Neuronal stem cell (in vitro differentiated cells): ENCODE measurements at regions not wholly inside any gene's neighbourhood (a gene's known extent, or its start where the extent isn't known, plus 50 kb on each side); places are given as distances from the start of the nearest gene placed in this dataset.

Experiments
- DNase-seq: peaks from one replicate; pipeline ENCODE4 v3.0.0-alpha.2; 2013; ENCODE audit warnings: low spot score
- H2AFZ ChIP-seq: one replicate; pipeline ENCODE4 v1.6.1; 2013; ENCODE audit warnings: mild to moderate bottlenecking, low read length, inconsistent platforms
- H2AK5ac ChIP-seq: 2 replicates; pipeline ENCODE4 v1.6.1; 2013; ENCODE audit warnings: low read depth, mild to moderate bottlenecking, inconsistent platforms, low read length, moderate library complexity, mixed read lengths
- H2BK120ac ChIP-seq: 2 replicates; pipeline ENCODE4 v1.6.1; 2013; ENCODE audit warnings: low read depth, mild to moderate bottlenecking, inconsistent platforms, low read length, moderate library complexity, mixed read lengths
- H2BK12ac ChIP-seq: one replicate; pipeline ENCODE4 v1.6.1; 2013; ENCODE audit warnings: low read length, inconsistent platforms
- H2BK15ac ChIP-seq: 2 replicates; pipeline ENCODE4 v1.6.1; 2013; ENCODE audit warnings: mild to moderate bottlenecking, low read length, inconsistent platforms, mixed read lengths
- H2BK5ac ChIP-seq: one replicate; pipeline ENCODE4 v1.6.1; 2013; ENCODE audit warnings: inconsistent platforms, mild to moderate bottlenecking, low read length, moderate library complexity
- H3K14ac ChIP-seq: one replicate; pipeline ENCODE4 v1.6.1; 2013; ENCODE audit warnings: low read length, inconsistent platforms
- H3K18ac ChIP-seq: 2 replicates; pipeline ENCODE4 v1.6.1; 2013; ENCODE audit warnings: low read length, inconsistent platforms
- H3K23ac ChIP-seq: 2 replicates; pipeline ENCODE4 v1.6.1; 2013; ENCODE audit warnings: low read depth, mild to moderate bottlenecking, mixed read lengths, low read length, inconsistent platforms; ENCODE audit not compliant: poor library complexity
- H3K27ac ChIP-seq: replicated peaks from 3 replicates; pipeline ENCODE4 v1.5.1; 2013; ENCODE audit warnings: low read length, inconsistent platforms
- H3K27me3 ChIP-seq, 3 experiments: 2 replicates each; pipeline ENCODE4 v1.6.1; 2013; ENCODE audit warnings: low read length in 3 of 3, mild to moderate bottlenecking in 2 of 3, inconsistent platforms in 1 of 3, low read depth in 1 of 3, mixed read lengths in 1 of 3, moderate library complexity in 1 of 3; ENCODE audit not compliant: control insufficient read depth in 3 of 3, insufficient read depth in 3 of 3
- H3K36me3 ChIP-seq, 2 donors: replicated peaks in 1 of 2; 2 replicates each; pipeline ENCODE4 v1.6.1; 2013; ENCODE audit warnings: low read length in 2 of 2; ENCODE audit not compliant: control insufficient read depth in 2 of 2, insufficient read depth in 2 of 2
- H3K4ac ChIP-seq: 2 replicates; pipeline ENCODE4 v1.6.1; 2013; ENCODE audit warnings: inconsistent platforms, mild to moderate bottlenecking, low read length, moderate library complexity
- H3K4me1 ChIP-seq, 2 donors: 1 replicate in 1 of 2; 2 replicates in 1 of 2; pipeline ENCODE4 v1.6.1; 2013; ENCODE audit warnings: low read length in 2 of 2, low read depth in 1 of 2; ENCODE audit not compliant: control insufficient read depth in 2 of 2, insufficient read depth in 1 of 2
- H3K4me2 ChIP-seq: one replicate; pipeline ENCODE4 v1.6.1; 2013; ENCODE audit warnings: mild to moderate bottlenecking, low read length, inconsistent platforms; ENCODE audit not compliant: insufficient read depth, poor library complexity, severe bottlenecking
- H3K4me3 ChIP-seq, 2 donors: 2 replicates each; pipeline ENCODE4 v1.5.1; 2013; ENCODE audit warnings: low read length in 2 of 2, mild to moderate bottlenecking in 2 of 2, inconsistent platforms in 1 of 2, moderate library complexity in 1 of 2
- H3K79me1 ChIP-seq: one replicate; pipeline ENCODE4 v1.6.1; 2013; ENCODE audit warnings: low read depth, mild to moderate bottlenecking, inconsistent platforms, low read length, moderate library complexity
- H3K9ac ChIP-seq: one replicate; pipeline ENCODE4 v1.6.1; 2013; ENCODE audit warnings: mild to moderate bottlenecking, low read depth, low read length, inconsistent platforms; ENCODE audit not compliant: poor library complexity
- H3K9me3 ChIP-seq, 2 donors: replicated peaks in 1 of 2; 2 replicates each; pipeline versions ENCODE3 to v1.6.1; 2013; ENCODE audit warnings: low read length in 2 of 2, mild to moderate bottlenecking in 2 of 2, inconsistent platforms in 1 of 2, low read depth in 1 of 2, mixed read lengths in 1 of 2, moderate library complexity in 1 of 2; ENCODE audit not compliant: control insufficient read depth in 2 of 2, insufficient read depth in 1 of 2
- H4K8ac ChIP-seq: one replicate; pipeline ENCODE4 v1.6.1; 2013; ENCODE audit warnings: low read depth, mild to moderate bottlenecking, inconsistent platforms, low read length, moderate library complexity
- H4K91ac ChIP-seq: one replicate; pipeline ENCODE4 v1.6.1; 2013; ENCODE audit warnings: low read length, low read depth, mild to moderate bottlenecking, inconsistent platforms; ENCODE audit not compliant: poor library complexity
- WGBS, 2 donors: extraction: QIAGEN DNeasy Blood & Tissue Kit; methylation state at CpG; one replicate each; pipeline ENCODE4 v1.1.7; 2013; ENCODE audit warnings: missing lambda C conversion rate in 2 of 2, mixed read lengths in 1 of 2; ENCODE audit not compliant: insufficient read length in 2 of 2, insufficient replicate concordance in 1 of 2; ENCODE audit errors: extremely low coverage in 2 of 2; 5-methylcytosine and 5-hydroxymethylcytosine counted together

GRCh38 chr18:30819619-30820018, 222.9 kb downstream of the DSC3 start:
- H4K8ac ChIP-seq: no peak overlapping the region
- no peak overlapping the region for H2BK12ac ChIP-seq
- no peaks in the 10 kb centered on the region for H3K79me1 ChIP-seq
- no peak overlapping the region for H3K9ac ChIP-seq
- no peak overlapping the region for H3K23ac ChIP-seq
- no peak overlapping the region for H3K4ac ChIP-seq
- H4K91ac ChIP-seq: no peak overlapping the region
- no peak overlapping the region for H3K14ac ChIP-seq
- H3K27me3 ChIP-seq: no peaks in the 10 kb centered on the region
- H3K36me3 ChIP-seq: no peaks in the 10 kb centered on the region
- H3K4me3 ChIP-seq: no peak overlapping the region
- no peak overlapping the region for H2BK5ac ChIP-seq
- H2AK5ac ChIP-seq: no peak overlapping the region
- no peak overlapping the region for H2AFZ ChIP-seq
- no peak overlapping the region for H3K27ac ChIP-seq
- no CpG with 5 or more reads among the region's 7 CpGs for WGBS, 2 donors
- no peak for DNase-seq
- H2BK120ac ChIP-seq: no peak overlapping the region
- H3K4me1 ChIP-seq: no peaks in the 10 kb centered on the region
- no peak overlapping the region for H3K4me2 ChIP-seq
- no peak overlapping the region for H2BK15ac ChIP-seq
- H3K18ac ChIP-seq: no peak overlapping the region
- H3K9me3 ChIP-seq: no peaks in the 10 kb centered on the region

GRCh38 chr18:30814446-30814845, 228.1 kb downstream of the DSC3 start:
- no CpG with 5 or more reads among the region's 1 CpG for WGBS, 2 donors
- no peak overlapping the region for H2BK120ac ChIP-seq
- no peak overlapping the region for H3K27ac ChIP-seq
- no peak overlapping the region for H2BK12ac ChIP-seq
- no peak overlapping the region for H4K91ac ChIP-seq
- H3K27me3 ChIP-seq: no peaks in the 10 kb centered on the region
- no peaks in the 10 kb centered on the region for H3K4me1 ChIP-seq
- H3K4ac ChIP-seq: no peak overlapping the region
- no peaks in the 10 kb centered on the region for H3K9me3 ChIP-seq
- H4K8ac ChIP-seq: no peak overlapping the region
- H3K36me3 ChIP-seq: no peaks in the 10 kb centered on the region
- no peaks in the 10 kb centered on the region for H3K79me1 ChIP-seq
- no peak overlapping the region for H3K4me2 ChIP-seq
- no peak overlapping the region for H3K14ac ChIP-seq
- H3K18ac ChIP-seq: no peak overlapping the region
- H2AK5ac ChIP-seq: no peak overlapping the region
- H2BK5ac ChIP-seq: no peak overlapping the region
- H3K23ac ChIP-seq: no peak overlapping the region
- no peak overlapping the region for H3K9ac ChIP-seq
- no peak overlapping the region for H3K4me3 ChIP-seq
- H2AFZ ChIP-seq: no peak overlapping the region
- DNase-seq: no peak
- H2BK15ac ChIP-seq: no peak overlapping the region

- Histone ChIP-seq H2BK15ac (no peak overlapping the region), H3K9ac (no peak overlapping the region), H4K8ac (no peak overlapping the region), H3K27ac (no peak overlapping the region), H2AFZ (no peak overlapping the region), H2BK120ac (no peak overlapping the region), H3K27me3 (no peaks in the 10 kb centered on the region), H3K36me3 (no peaks in the 10 kb centered on the region), H3K4me3 (no peak overlapping the region), H2BK5ac (no peak overlapping the region), H3K4me2 (no peak overlapping the region), H4K91ac (no peak overlapping the region), H3K23ac (no peak overlapping the region), H3K4ac (no peak overlapping the region), H3K79me1 (no peaks in the 10 kb centered on the region), H2BK12ac (no peak overlapping the region), H3K18ac (no peak overlapping the region), H3K14ac (no peak overlapping the region), H3K4me1 (no peaks in the 10 kb centered on the region), H2AK5ac (no peak overlapping the region), H3K9me3 (no peaks in the 10 kb centered on the region)
- DNase-seq: no peak
- WGBS, 2 donors: no CpG with 5 or more reads among the region's 2 CpGs
Measured at GRCh38 chr18:30811580-30811979, 231.0 kb downstream of the DSC3 start.

- H3K36me3 ChIP-seq: no peaks in the 10 kb centered on the region
- no peak overlapping the region for H2AFZ ChIP-seq
- no peak overlapping the region for H2BK12ac ChIP-seq
- no peak overlapping the region for H3K4me3 ChIP-seq
- no peak overlapping the region for H3K4me2 ChIP-seq
- H3K79me1 ChIP-seq: no peaks in the 10 kb centered on the region
- no peak overlapping the region for H3K14ac ChIP-seq
- DNase-seq: no peak
- no peak overlapping the region for H3K27ac ChIP-seq
- no peaks in the 10 kb centered on the region for H3K27me3 ChIP-seq
- H4K91ac ChIP-seq: no peak overlapping the region
- no peak overlapping the region for H2BK5ac ChIP-seq
- no peak overlapping the region for H2BK120ac ChIP-seq
- no peaks in the 10 kb centered on the region for H3K9me3 ChIP-seq
- no peak overlapping the region for H4K8ac ChIP-seq
- H2AK5ac ChIP-seq: no peak overlapping the region
- no peak overlapping the region for H3K9ac ChIP-seq
- no peaks in the 10 kb centered on the region for H3K4me1 ChIP-seq
- no peak overlapping the region for H3K4ac ChIP-seq
- no peak overlapping the region for H3K18ac ChIP-seq
- no peak overlapping the region for H3K23ac ChIP-seq
- H2BK15ac ChIP-seq: no peak overlapping the region
Measured at GRCh38 chr18:30810580-30810979, 232.0 kb downstream of the DSC3 start.
